Natural killer cell treated with Interleukin-12 subunit alpha and Interleukin-12 subunit beta and Interleukin-15 and Interleukin-18, amount 100 ng/mL, for 72 hours (primary cell): ENCODE measurements at regions not wholly inside any gene's neighbourhood (a gene's known extent, or its start where the extent isn't known, plus 50 kb on each side); places are given as distances from the start of the nearest gene placed in this dataset.
"Not testable (repeated sequence)": the region's sequence is repeated elsewhere in the genome, so short reads cannot be mapped to it uniquely, and the experiment has no call there.

Source experiments
- ATAC-seq, 2 donors: fragments of 150-1000 bp; cut with Tn5 transposase in 1 of 2; sonication (Bioruptor Pico), chemical (Tn5 transposase) in 1 of 2; 2 replicates each; pipeline ENCODE4 v1.10.0; 2021
- DNase-seq: peaks from one replicate; pipeline ENCODE4 v3.0.0; 2022; ENCODE audit warnings: low spot score
- H3K27ac Mint-ChIP-seq, 2 donors: 1 replicate in 1 of 2; 2 replicates in 1 of 2; pipeline ENCODE4 v1.8.0; 2022; ENCODE audit warnings: mixed read lengths in 2 of 2, mild to moderate bottlenecking in 1 of 2, moderate library complexity in 1 of 2
- H3K27me3 Mint-ChIP-seq, 2 donors: 1 replicate in 1 of 2; 2 replicates in 1 of 2; pipeline ENCODE4 v1.8.0; 2022; ENCODE audit warnings: mixed read lengths in 2 of 2
- H3K36me3 Mint-ChIP-seq: one replicate; pipeline ENCODE4 v1.8.0; 2022; ENCODE audit warnings: mixed read lengths
- H3K4me1 Mint-ChIP-seq, 2 donors: 1 replicate in 1 of 2; 2 replicates in 1 of 2; pipeline ENCODE4 v1.8.0; 2022; ENCODE audit warnings: low read depth in 2 of 2, mixed read lengths in 2 of 2, mild to moderate bottlenecking in 1 of 2
- H3K4me3 Mint-ChIP-seq: one replicate; pipeline ENCODE4 v1.8.0; 2022; ENCODE audit warnings: mixed read lengths
- H3K9me3 Mint-ChIP-seq: 2 replicates; pipeline ENCODE4 v1.8.0; 2022; ENCODE audit warnings: mixed read lengths

- H3K27me3 Mint-ChIP-seq: peaks cover 0 to 5% of the 10 kb centered on the region in 2 donors
Measured at GRCh38 chr5:82525626-82526025, 247.5 kb upstream of the RPS23 start.

GRCh38 chr5:82523633-82524032, 245.5 kb upstream of the RPS23 start:
- H3K27me3 Mint-ChIP-seq: peaks cover 11 to 14% of the 10 kb centered on the region in 2 donors
- no peak overlapping the region for H3K27ac Mint-ChIP-seq
- peaks cover 7% of the 10 kb centered on the region for H3K9me3 Mint-ChIP-seq
- H3K4me3 Mint-ChIP-seq: no peak overlapping the region
- ATAC-seq (no peak), DNase-seq (no peak)
- peaks cover 0 to 18% of the 10 kb centered on the region in 2 donors for H3K4me1 Mint-ChIP-seq
- peaks cover 5% of the 10 kb centered on the region for H3K36me3 Mint-ChIP-seq

More at GRCh38 chr5:82525626-82526025, 247.5 kb upstream of the RPS23 start:
- no peak for ATAC-seq
- H3K4me3 Mint-ChIP-seq: no peak overlapping the region
- H3K9me3 Mint-ChIP-seq: peaks cover 8% of the 10 kb centered on the region
- DNase-seq: no peak
- peaks cover 0 to 18% of the 10 kb centered on the region in 2 donors for H3K4me1 Mint-ChIP-seq
- peaks cover 5% of the 10 kb centered on the region for H3K36me3 Mint-ChIP-seq
- peak overlapping the region in 1 of 2 donors; percentile 57 for H3K27ac Mint-ChIP-seq

- peaks cover 0 to 15% of the 10 kb centered on the region in 2 donors for H3K4me1 Mint-ChIP-seq
- ATAC-seq: no peak
- no peak overlapping the region for H3K4me3 Mint-ChIP-seq
Measured at GRCh38 chr5:82522897-82523296, 244.7 kb upstream of the RPS23 start.

GRCh38 chr5:82521431-82522051, 243.4 kb upstream of the RPS23 start:
- no peaks in the 10 kb centered on the region for H3K36me3 Mint-ChIP-seq
- no peak overlapping the region for H3K4me3 Mint-ChIP-seq
- ATAC-seq (no peak), DNase-seq (no peak)
- no peaks in the 10 kb centered on the region for H3K9me3 Mint-ChIP-seq
- H3K4me1 Mint-ChIP-seq: peaks cover 0 to 9% of the 10 kb centered on the region in 2 donors
- peaks cover 10 to 14% of the 10 kb centered on the region in 2 donors for H3K27me3 Mint-ChIP-seq
- H3K27ac Mint-ChIP-seq: no peak overlapping the region

More at GRCh38 chr5:82522897-82523296, 244.7 kb upstream of the RPS23 start:
- Mint-ChIP-seq H3K36me3 (peaks cover 1% of the 10 kb centered on the region), H3K27me3 (peaks cover 9 to 14% of the 10 kb centered on the region in 2 donors), H3K9me3 (peaks cover 4% of the 10 kb centered on the region), H3K27ac (no peak overlapping the region)
- DNase-seq: no peak

- Mint-ChIP-seq H3K4me3 (no peak overlapping the region), H3K27me3 (peaks cover 10 to 14% of the 10 kb centered on the region in 2 donors), H3K9me3 (no peaks in the 10 kb centered on the region), H3K36me3 (no peaks in the 10 kb centered on the region), H3K27ac (no peak overlapping the region), H3K4me1 (peaks cover 0 to 2% of the 10 kb centered on the region in 2 donors)
- ATAC-seq (no peak), DNase-seq (no peak)
Measured at GRCh38 chr5:82519558-82519957, 241.4 kb upstream of the RPS23 start.

GRCh38 chr5:82517544-82518075, 239.5 kb upstream of the RPS23 start:
- DNase-seq (no peak), ATAC-seq (no peak)
- Mint-ChIP-seq H3K9me3 (no peaks in the 10 kb centered on the region), H3K27ac (no peak overlapping the region), H3K36me3 (no peaks in the 10 kb centered on the region), H3K4me1 (peaks cover 0 to 2% of the 10 kb centered on the region in 2 donors), H3K27me3 (peaks cover 8 to 14% of the 10 kb centered on the region in 2 donors), H3K4me3 (no peak overlapping the region)

- Mint-ChIP-seq H3K27me3 (peaks cover 0 to 2% of the 10 kb centered on the region in 2 donors), H3K4me1 (peaks cover 0 to 2% of the 10 kb centered on the region in 2 donors), H3K4me3 (no peak overlapping the region), H3K27ac (no peak overlapping the region), H3K36me3 (peaks cover 2% of the 10 kb centered on the region), H3K9me3 (peaks cover 2% of the 10 kb centered on the region)
- no peak for DNase-seq
- no peak for ATAC-seq
Measured at GRCh38 chr5:82513738-82514137, 235.6 kb upstream of the RPS23 start.

- DNase-seq: no peak
- no peak overlapping the region for H3K27ac Mint-ChIP-seq
- peaks cover 5% of the 10 kb centered on the region for H3K36me3 Mint-ChIP-seq
- peaks cover 10% of the 10 kb centered on the region for H3K9me3 Mint-ChIP-seq
- no peak overlapping the region for H3K4me3 Mint-ChIP-seq
- H3K27me3 Mint-ChIP-seq: peaks cover 0 to under 1% of the 10 kb centered on the region in 2 donors
- peaks cover 0 to under 1% of the 10 kb centered on the region in 2 donors for H3K4me1 Mint-ChIP-seq
- peak in 1 of 2 donors; percentile 70 for ATAC-seq
Measured at GRCh38 chr5:82512025-82512424, 233.9 kb upstream of the RPS23 start.

- no peaks in the 10 kb centered on the region for H3K4me1 Mint-ChIP-seq
- DNase-seq: no peak
- H3K27me3 Mint-ChIP-seq: no peaks in the 10 kb centered on the region
- peaks cover 10% of the 10 kb centered on the region for H3K36me3 Mint-ChIP-seq
- no peak overlapping the region for H3K4me3 Mint-ChIP-seq
- ATAC-seq: no peak
- H3K27ac Mint-ChIP-seq: no peak overlapping the region
- H3K9me3 Mint-ChIP-seq: peaks cover 14% of the 10 kb centered on the region
Measured at GRCh38 chr5:82511134-82511533, 233.0 kb upstream of the RPS23 start.

GRCh38 chr5:82509762-82510161, 231.6 kb upstream of the RPS23 start:
- ATAC-seq (no peak), DNase-seq (no peak)
- Mint-ChIP-seq H3K27me3 (no peaks in the 10 kb centered on the region), H3K4me3 (no peak overlapping the region), H3K4me1 (no peaks in the 10 kb centered on the region), H3K27ac (no peak overlapping the region), H3K36me3 (peaks cover 10% of the 10 kb centered on the region), H3K9me3 (peaks cover 14% of the 10 kb centered on the region)

GRCh38 chr5:82506390-82506789, 228.2 kb upstream of the RPS23 start:
- H3K4me3 Mint-ChIP-seq, ATAC-seq: not testable (repeated sequence)

GRCh38 chr5:82499725-82500244, 221.6 kb upstream of the RPS23 start:
- no peak overlapping the region for H3K4me3 Mint-ChIP-seq
- H3K27ac Mint-ChIP-seq: no peak overlapping the region
- ATAC-seq (no peak), DNase-seq (no peak)
- H3K27me3 Mint-ChIP-seq: peaks cover 4 to 13% of the 10 kb centered on the region in 2 donors
- H3K4me1 Mint-ChIP-seq: peaks cover 7 to 8% of the 10 kb centered on the region in 2 donors
- H3K36me3 Mint-ChIP-seq: peaks cover 9% of the 10 kb centered on the region
- H3K9me3 Mint-ChIP-seq: peaks cover 4% of the 10 kb centered on the region

More at GRCh38 chr5:82506390-82506789, 228.2 kb upstream of the RPS23 start:
- H3K36me3 Mint-ChIP-seq: peaks cover 10% of the 10 kb centered on the region
- H3K9me3 Mint-ChIP-seq: peaks cover 14% of the 10 kb centered on the region
- not testable (repeated sequence) for DNase-seq, H3K4me1 Mint-ChIP-seq, H3K27ac Mint-ChIP-seq, H3K27me3 Mint-ChIP-seq

GRCh38 chr5:82497242-82497641, 219.1 kb upstream of the RPS23 start:
- peaks cover 4 to 13% of the 10 kb centered on the region in 2 donors for H3K27me3 Mint-ChIP-seq
- H3K9me3 Mint-ChIP-seq: peaks cover 4% of the 10 kb centered on the region
- H3K4me3 Mint-ChIP-seq: no peak overlapping the region
- DNase-seq: no peak
- H3K4me1 Mint-ChIP-seq: peaks cover 19 to 23% of the 10 kb centered on the region in 2 donors
- ATAC-seq: no peak
- peaks cover 9% of the 10 kb centered on the region for H3K36me3 Mint-ChIP-seq
- no peak overlapping the region for H3K27ac Mint-ChIP-seq

- peaks cover 0 to 6% of the 10 kb centered on the region in 2 donors for H3K27me3 Mint-ChIP-seq
- H3K36me3 Mint-ChIP-seq: peaks cover 9% of the 10 kb centered on the region
- no peak for ATAC-seq
- no peak for DNase-seq
- H3K4me1 Mint-ChIP-seq: peaks cover 12 to 14% of the 10 kb centered on the region in 2 donors
- no peak overlapping the region for H3K4me3 Mint-ChIP-seq
- no peaks in the 10 kb centered on the region for H3K9me3 Mint-ChIP-seq
- no peak overlapping the region for H3K27ac Mint-ChIP-seq
Measured at GRCh38 chr5:82494942-82495341, 216.8 kb upstream of the RPS23 start.
